IPS-NIHi11 (cell line): ENCODE measurements at regions not wholly inside any gene's neighbourhood (a gene's known extent, or its start where the extent isn't known, plus 50 kb on each side); places are given as distances from the start of the nearest gene placed in this dataset.
A peak's percentile ranks its signal among the peaks of the same experiment; 100 is the strongest.

Source experiments
- DNase-seq: peaks from one replicate; pipeline ENCODE4 v3.0.0; 2012; ENCODE audit warnings: mixed read lengths, low spot score

DNA sequence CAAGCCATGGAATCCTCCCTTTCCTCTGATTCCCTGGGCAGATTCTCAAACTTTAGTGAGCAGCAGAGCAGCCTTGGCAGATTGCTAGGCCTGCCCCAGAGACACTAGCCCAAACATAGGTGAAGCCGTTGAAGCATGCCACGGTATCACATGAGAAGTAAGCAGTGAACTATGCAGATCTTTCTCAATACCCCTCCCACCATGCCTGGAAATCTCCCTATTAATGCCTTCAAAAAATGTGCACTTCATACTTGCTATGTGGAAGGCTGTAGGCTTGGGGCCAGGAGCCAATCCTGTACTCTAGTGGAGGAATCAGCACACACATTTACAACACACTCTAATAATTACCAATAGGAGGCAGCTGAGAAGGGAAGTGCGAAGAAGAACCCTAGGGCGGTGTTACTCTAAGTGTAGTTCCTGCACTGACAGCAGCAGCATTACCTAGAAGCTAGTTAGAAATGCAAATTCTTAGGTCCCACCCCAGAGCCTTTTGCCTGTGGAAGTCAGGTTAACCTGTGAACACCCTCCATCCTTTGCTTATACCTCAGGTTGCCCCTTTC, 305.1 kb upstream of the SPRED2 start:
- DNase-seq: no peak

DNA sequence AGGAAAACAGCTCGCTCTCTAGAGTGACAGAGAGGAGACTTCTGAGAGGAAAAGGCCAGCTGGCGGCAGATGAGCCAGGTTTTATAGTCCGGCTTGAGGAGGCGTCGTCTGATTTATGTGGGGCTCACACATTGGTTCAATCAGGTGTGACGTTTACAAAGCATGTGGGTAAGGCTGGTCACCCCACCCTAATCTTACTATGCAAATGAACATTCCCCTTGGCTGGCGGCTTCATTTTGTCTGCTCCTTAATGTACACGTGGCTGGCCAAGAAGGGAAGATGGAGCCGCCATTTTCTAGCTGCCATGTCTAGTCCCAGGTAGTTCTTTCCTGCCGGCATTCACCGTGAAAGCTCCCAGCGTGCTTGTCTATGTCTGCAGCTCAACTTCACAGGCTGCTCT, 299.1 kb upstream of the SPRED2 start:
- DNase-seq: no peak

DNA sequence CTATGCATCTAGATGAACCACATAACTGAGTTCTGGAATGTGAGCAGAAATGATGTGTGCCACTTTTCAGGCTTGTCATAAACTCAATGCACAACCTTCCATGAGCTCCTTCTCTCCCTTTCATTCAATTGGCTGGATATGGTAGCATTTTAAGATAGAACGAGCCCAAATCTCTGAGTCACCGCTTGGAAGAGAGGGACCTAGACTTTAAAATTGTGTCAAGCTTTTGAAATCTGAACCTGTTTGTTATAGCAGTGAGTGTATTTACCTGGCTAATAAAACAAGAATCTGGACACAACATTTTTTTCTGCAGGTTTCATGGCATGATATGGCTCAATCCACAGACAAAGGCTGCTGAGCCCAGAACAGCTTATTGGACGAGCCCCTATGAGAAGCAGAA, 297.8 kb upstream of the SPRED2 start:
- no peak for DNase-seq

DNA sequence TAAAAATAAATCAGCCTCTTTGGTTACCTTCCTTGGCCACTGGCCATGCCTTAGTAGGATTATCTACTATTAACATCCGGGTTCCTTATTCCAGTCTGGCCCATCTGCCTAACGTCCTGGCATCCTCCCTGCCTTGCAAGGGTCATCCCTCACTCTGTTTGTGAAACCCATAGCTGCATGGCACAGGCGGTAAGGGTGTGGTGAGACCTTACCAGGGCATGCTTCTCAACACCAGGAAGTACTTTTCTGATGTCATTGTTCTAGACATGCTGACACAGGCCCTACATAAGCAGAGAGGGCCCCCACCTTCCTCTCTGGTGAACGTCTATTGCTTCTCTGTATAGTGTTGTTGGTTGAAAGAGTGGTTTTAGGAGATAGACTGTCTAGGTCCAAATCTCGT, 296.8 kb upstream of the SPRED2 start:
- no peak for DNase-seq

DNA sequence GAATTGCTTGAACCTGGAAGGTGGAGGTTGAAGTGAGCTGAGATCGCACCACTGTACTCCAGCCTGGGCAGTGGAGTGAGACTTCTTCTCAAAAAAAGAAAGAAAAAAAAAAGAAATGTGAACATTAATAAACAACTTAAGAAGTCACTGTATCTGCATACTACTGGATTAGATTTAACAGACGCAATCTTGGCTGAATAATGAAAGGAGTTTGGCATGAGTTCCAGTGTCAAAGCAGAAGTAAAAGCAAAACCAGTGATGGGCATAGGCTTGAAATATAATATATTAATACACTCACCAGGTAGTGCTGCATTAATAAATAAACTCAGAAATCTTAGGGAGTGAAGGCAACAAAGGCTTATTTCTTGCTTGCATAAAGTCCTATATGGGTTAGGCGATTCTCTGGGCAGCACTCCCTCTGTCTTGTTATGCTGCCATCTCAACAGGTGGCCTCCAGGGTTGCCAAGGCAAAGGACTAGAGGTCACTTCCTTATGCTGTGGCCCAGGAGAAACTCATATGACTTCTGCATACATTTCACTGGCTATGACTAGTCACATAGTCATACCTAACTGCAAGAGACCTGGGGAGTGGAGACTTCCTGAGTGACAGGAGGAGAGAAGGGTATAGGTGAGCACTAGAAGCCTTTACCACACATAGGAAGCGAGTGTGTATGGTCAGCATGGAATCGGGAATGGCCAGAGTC, 296.2 kb upstream of the SPRED2 start:
- no peak for DNase-seq

DNA sequence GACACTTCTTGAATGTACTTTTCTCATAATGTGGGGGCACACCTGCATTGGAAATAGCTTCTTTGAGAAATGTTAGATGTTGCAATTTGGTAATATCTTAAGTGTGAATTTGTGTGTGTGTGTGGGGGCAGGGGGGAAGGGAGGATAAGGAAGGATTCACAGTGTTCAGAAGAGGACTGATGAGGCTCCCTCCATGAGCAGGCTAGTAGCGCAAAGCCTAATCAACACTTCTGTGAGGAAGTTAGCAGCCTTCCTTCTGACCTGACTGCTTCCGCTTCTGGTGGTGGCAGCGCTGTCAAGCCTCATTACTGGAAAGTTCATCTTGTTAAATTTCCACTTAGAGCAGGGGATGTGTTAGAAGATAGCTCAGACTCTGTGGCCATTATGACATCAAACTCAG, 295.4 kb upstream of the SPRED2 start:
- DNase-seq: no peak

DNA sequence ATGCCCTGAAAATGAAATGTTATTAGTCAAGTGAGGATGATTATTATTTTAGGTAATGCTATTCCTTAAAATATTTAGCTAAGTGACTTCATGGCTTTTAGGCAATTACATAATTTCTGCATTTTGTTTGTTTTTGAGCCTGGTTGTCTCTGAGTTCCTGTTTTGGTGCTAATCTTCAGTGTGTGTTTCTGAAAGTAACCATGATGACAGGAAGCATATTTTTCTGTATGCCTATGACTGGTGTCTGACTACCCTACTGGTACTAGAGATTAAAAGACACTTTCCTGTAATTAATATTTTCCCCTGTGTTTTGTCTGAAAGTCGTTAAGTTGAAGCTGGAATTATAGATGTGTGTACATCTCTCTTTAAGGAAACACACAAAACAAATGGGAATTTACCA, 295.0 kb upstream of the SPRED2 start:
- no peak for DNase-seq

DNA sequence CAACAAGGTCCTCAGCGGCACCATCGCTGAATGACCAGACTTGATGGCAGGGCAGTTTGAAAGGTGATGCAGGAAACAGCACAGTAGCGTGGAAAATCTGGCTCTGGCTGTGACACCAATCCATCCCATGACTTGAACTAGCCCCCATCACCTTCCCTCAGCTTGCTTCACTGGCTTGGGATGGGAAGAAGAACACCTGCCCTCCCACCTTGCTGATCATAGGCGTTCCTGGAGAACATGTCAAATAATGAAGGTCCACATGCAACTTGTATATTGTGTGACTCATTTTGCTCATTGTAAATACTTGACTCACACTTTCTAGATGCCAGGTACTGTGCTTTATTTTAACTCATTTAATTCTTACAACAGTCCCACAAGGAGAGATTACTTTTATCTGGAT, 292.4 kb upstream of the SPRED2 start:
- no peak for DNase-seq

DNA sequence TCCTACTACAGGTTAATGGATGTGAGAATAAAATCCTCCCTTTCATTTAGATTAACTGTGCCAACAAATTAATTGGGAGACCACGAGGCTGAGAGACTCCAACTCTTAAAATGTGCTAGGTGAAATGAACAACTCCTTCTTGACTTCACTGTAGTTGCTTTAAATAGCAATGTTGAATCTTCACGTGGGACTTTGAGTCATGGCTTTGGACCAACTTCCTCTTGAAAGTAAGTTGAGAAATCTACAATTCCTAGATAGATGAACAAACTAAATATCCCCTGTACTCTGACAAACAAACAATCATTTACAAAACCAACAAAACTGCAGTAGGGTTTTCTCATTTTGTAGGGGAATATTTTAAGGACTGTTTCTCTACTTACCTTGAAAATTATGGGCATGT, 291.9 kb upstream of the SPRED2 start:
- no peak for DNase-seq

DNA sequence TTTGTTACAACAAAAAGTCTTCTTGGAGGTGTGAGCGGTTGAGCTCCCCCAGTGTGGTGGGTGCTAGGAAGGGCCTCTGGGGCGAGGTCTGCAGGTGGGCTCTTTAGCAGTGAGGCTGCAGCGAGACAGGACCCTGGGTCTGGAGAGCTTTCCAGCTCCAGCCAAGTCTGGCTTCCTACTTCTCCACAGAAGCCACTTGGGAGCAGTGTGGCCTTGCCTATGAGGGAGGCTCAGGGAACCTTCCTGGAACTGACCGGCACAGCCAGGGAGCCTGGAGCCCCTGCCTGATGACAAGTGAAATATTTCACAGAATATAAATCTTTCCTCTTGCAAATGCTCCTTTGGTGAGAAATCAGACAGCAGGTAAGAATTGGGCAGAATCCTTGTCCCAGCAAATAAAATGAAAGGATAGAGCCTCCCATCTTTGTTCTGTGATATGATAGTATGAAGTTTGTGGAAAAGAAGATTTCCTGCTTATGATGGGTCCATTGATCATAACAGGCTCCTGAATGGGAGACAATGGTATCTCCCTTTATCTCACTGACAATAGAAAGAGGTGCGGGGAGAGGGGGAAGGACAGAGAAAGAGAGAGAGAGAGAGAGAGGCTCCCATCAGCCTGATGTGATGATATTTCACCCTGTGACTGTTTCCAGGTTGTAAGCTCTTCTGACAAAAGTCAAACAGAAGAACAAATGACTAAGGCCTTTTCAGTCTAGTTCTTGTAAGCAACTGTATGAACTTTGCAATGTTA, 289.8 kb upstream of the SPRED2 start:
- DNase-seq: peak; percentile 46

DNA sequence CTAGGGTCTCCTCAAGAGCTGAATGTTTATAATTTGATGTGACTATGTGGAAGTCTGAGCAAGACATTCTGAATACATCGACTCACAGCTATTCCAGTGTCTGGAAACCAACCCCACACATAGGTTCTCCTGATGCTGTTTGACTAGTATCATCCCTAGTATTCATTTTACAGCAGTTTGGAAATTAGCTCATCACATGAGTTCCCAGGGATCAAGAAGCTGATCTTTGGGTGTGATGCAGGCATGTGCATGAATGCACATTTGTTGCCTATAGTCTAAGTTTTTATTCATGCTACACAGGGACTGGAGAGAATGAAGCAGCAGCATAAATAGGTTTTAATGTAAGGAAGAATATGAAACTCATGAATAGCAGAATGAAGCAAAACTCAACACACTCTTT, 284.3 kb upstream of the SPRED2 start:
- DNase-seq: no peak

DNA sequence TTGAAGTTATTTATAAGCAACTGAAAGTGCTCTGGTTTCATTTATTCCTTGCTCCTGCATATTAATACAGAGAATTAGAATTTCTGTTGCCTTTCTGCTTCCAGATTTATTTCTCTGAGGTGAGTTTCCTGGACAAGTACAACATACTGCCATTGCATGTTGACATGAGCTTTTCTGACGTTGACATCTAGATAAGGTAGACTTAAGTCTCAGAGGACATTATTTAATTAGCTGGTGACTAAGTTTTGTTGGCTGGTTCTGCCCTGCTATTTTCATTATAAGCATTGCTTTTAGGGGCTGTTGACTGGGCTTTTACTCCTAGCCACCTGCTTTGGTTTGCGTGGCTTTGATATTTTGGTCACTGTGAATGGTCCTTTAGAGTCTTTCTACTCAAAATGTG, 282.9 kb upstream of the SPRED2 start:
- DNase-seq: no peak

DNA sequence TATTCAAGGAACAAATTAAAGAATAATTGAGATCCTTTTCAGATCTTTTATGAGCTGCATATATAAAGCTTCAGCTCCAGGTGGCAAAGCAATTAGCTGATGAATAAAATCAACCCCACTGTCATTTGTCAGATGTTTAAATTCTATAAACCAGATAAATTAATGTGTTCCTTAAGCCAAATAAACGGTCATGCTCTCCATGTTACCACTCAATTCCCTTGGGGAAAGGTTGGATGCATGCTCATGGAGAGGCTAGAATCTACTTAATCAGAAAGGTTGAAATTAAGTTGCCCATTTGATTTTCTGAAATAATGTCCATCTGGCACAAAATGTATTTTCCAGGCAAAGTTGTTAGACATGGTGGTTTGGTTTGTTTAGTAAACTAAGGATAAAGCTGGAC, 282.5 kb upstream of the SPRED2 start:
- DNase-seq: no peak

DNA sequence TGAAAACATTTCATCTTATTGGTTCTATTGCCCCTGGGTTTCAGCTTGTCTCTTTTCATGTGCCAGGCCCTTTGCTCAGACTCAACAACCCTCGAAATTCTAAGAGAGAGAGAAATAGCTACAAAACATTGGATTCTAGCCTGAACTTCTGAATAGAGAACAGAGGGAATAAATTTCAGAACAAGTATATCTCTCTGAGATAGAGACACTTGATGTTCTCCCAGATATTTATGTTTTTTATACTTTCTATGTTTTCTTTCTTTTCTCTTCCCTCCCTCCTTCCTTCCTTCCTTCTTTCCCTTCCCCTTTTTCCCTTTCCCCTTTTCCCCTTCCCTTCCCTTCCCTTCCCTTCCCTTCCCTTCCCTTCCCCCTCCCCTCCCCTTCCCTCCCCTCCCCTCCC, 279.5 kb upstream of the SPRED2 start:
- DNase-seq: no peak

DNA sequence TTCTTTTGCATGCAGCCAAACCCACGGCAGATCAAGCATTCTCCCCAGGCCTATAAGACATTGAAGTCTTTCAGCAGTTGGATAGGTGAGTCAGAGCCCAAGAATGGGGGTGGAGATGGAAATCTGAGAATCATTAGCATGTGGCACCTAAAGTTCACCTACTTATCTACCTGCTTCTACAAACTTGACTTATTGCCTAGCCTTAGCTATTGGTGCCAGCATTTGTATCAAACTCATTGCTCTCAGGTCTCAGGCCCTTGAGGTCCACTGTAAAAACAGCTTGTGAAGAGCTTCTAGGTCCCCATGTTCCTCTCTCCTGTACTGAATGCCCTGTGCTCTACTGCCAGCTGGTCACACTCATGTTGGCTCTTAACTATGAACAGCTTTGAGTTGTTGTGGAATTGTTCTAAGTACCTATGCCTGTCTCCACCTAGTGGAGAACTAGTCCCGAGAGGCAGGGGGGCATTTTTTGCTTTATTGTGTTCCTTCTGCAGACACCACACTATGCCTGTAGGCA, 278.4 kb upstream of the SPRED2 start:
- peak; percentile 50 for DNase-seq

DNA sequence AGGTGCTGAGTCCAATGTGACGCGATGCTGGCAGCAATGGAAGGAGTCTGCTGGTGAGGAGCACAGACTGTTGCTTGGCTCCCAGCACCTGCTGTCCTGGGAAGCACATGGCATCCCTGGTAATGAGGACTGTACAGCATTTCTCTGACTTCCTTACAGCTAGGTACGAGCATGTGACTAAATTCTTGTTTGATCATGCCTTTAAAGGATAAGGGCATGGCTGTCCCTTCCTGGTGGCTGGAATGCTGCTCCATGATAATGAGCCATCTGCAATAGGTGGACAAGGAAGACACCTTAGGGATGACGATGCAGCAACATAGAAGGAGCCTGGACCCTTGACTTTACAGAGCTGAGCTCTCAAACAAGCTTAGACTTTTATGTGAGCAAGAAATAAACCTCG, 278.0 kb upstream of the SPRED2 start:
- no peak for DNase-seq

DNA sequence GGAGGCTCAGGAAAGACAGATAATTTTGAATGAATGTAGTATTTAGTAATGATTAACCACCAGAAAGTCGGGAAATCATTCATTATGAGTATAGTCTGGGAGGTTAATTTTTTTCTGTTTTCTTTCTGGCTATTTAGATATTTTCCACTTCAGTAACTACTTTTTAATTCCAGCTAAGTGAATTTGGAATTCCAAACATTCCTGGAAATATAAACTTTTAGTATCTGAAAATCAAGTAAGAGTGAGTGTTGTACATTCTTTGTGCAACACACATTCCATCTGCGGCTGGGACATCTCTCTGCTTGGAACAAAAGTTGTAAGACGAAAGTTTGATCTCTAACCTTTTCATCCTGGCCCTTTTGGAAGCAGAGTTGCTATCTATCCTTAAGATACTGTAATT, 275.7 kb upstream of the SPRED2 start:
- DNase-seq: no peak

DNA sequence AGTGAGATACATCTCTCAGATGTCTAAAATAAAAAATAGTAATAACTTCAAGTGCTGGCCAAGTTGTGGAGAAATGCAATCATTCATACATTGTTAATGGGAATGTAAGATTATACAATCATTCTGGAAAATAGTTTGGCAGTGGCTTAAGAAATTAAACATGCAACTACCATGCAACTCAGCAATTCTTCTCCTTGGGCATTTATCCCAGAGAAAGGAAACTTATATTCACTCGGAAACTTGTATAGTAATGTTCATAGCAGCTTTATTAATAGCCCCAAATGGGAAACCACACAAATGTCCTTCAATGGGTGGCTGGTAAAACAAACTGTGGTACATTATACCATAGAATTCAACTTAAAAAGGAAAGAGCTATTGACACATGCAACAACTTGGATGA, 274.0 kb upstream of the SPRED2 start:
- no peak for DNase-seq

DNA sequence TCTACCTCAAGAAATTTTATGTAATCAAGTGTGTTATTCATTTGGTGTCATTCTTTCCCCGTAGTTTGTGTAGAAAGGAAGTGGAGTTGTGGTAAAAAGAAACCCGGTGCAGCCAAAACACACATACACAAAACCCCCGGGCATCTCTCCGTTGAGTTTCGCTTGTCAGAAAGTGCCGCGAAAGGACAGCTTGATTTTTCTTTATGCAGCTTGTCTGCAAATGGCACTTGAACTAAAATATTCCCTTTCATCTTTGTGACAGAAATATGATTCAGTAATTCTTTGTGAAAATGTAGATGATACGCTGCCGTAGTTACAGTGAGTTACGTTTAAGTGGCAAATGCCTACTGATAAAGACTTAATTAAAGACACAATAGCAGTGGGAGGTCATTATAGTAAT, 268.8 kb upstream of the SPRED2 start:
- DNase-seq: no peak

DNA sequence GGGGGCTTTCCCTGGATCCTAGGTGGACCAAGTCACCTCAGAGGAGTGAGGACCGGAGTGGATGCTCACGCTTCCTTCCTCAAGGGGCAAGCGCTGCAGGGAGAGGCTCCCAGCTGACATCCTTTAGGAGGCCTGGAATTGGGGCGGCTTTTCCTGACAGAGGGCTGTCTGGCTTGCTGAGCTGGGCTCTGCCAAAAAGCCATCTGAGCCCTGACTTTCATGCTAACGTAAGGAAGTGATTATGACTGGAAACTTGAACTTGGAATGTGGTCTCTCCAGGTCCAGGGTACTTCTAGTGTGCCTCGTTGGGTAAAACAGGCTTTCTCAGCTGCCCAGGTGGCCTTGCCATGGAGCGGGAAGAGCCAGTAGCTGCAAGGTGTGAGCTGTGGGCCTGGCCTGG, 268.3 kb upstream of the SPRED2 start:
- DNase-seq: no peak

DNA sequence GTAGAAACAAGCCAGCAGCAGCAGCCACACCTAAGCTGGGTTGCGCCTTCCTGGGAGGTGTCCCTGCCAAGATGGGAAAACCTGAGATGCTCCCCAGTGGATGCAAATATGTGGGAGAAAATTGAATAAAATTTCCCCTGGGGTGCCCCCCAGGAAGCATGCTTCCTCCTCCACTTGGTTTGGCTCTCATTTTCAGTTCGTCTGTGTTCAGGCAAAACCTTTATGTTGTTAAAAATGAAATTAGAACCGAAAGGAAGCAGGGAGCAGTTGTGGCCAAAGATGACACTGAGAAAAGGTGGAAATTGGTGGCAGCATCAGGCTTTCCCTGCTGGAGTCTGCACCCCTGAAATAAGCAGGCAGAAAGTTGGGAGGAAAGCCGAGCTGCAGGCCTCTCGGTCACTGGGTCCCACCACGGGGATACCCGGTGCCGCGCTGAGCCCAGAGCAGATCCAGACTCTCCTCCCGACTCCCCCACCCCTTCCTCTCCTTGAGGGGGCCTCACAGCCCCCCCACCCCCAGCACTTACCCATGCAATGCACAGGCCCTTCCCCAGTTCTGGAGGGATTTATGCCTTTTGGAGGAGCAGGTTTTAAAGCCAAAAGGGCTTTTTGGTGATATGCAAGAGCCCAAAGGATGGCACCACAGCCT, 267.7 kb upstream of the SPRED2 start:
- DNase-seq: no peak

DNA sequence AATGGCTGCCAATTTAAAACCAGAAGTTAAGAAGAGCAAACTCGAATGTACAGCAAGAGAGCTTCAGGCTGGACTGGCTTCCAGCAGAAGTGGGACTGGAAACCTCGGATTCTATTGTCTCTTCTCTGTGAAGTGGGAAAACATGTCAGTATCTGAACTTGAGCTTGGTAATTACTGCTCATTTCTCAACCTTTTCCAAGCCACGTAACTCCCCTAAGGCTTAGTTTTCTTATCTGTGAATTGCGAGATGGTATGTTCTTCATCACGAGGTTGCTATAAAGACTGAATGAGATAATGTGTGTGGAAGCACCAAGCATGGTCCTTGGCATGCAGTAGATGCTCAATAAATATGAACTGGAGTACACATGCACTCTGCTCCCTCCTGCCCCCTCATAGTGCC, 259.4 kb upstream of the SPRED2 start:
- no peak for DNase-seq
